IMR-90 (cell line): ENCODE measurements at regions not wholly inside any gene's neighbourhood (a gene's known extent, or its start where the extent isn't known, plus 50 kb on each side); places are given as distances from the start of the nearest gene placed in this dataset.

Experiments
- ATAC-seq: fragments of 200-7000 bp; cut with Tn5 transposase; 2 replicates; pipeline ENCODE4 v1.9.1; 2020; ENCODE audit warnings: low read depth, mild to moderate bottlenecking, moderate library complexity
- BruUV-seq: library from RNA; stranded (reverse); fragments of 400-500 nt; replicated peaks from 2 replicates; lab custom pipeline; 2021; lab: Mats Ljungman, UMichigan
- CTCF ChIA-PET: fragments of 300-600 bp; formaldehyde crosslinking; extraction: SDS; loops from one replicate; lab custom pipeline; 2021; ENCODE audit warnings: antibody characterized with exemption; lab: Yijun Ruan, JAX
- POLR2A ChIA-PET: fragments of 300-600 bp; sonication (Branson Sonifier 250); formaldehyde crosslinking; loops from one replicate; lab custom pipeline; 2022; ENCODE audit warnings: antibody characterized with exemption; ENCODE audit not compliant: unreplicated experiment; lab: Charles Lee
- DNase-seq: peaks from one replicate; pipeline ENCODE4 v3.0.0; 2013
- H2AFZ ChIP-seq: replicated peaks from 2 replicates; pipeline ENCODE3; 2013; ENCODE audit warnings: low read length, mild to moderate bottlenecking; ENCODE audit not compliant: poor library complexity
- H2AK5ac ChIP-seq: 2 replicates; pipeline ENCODE4 v1.6.1; 2013; ENCODE audit warnings: low read depth, low read length, inconsistent platforms
- H2AK9ac ChIP-seq: replicated peaks from 2 replicates; pipeline ENCODE3; 2013; ENCODE audit warnings: mild to moderate bottlenecking, low read depth, low read length, moderate library complexity; ENCODE audit not compliant: poor library complexity
- H2BK120ac ChIP-seq: 2 replicates; pipeline ENCODE4 v1.6.1; 2013; ENCODE audit warnings: low read depth, low read length, inconsistent platforms
- H2BK15ac ChIP-seq: 3 replicates; pipeline ENCODE4 v1.6.1; 2013; ENCODE audit warnings: low read depth, low read length, inconsistent platforms
- H2BK20ac ChIP-seq: 2 replicates; pipeline ENCODE4 v1.6.1; 2013; ENCODE audit warnings: low read depth, mild to moderate bottlenecking, inconsistent platforms, low read length, moderate library complexity
- H2BK5ac ChIP-seq: 2 replicates; pipeline ENCODE4 v1.6.1; 2013; ENCODE audit warnings: mild to moderate bottlenecking, low read depth, low read length, inconsistent platforms; ENCODE audit not compliant: poor library complexity, severe bottlenecking
- H3K14ac ChIP-seq: replicated peaks from 2 replicates; pipeline ENCODE4 v1.6.1; 2013; ENCODE audit warnings: low read depth, low read length, inconsistent platforms
- H3K18ac ChIP-seq: 2 replicates; pipeline ENCODE4 v1.6.1; 2013; ENCODE audit warnings: low read depth, low read length, control low read depth
- H3K23ac ChIP-seq: 2 replicates; pipeline ENCODE4 v1.6.1; 2013; ENCODE audit warnings: low read depth, low read length, inconsistent platforms
- H3K27ac ChIP-seq: 2 replicates; pipeline ENCODE4 v1.5.1; 2013; ENCODE audit warnings: mild to moderate bottlenecking, control low read depth, low read length; ENCODE audit not compliant: insufficient read depth
- H3K27me3 ChIP-seq: 2 replicates; pipeline ENCODE4 v1.6.1; 2013; ENCODE audit warnings: low read length; ENCODE audit not compliant: control insufficient read depth, insufficient read depth
- H3K36me3 ChIP-seq: 2 replicates; pipeline ENCODE4 v1.6.1; 2013; ENCODE audit warnings: low read length, mixed read lengths; ENCODE audit not compliant: control insufficient read depth, insufficient read depth
- H3K4ac ChIP-seq: 2 replicates; pipeline ENCODE4 v1.6.1; 2013; ENCODE audit warnings: low read depth, low read length, inconsistent platforms
- H3K4me1 ChIP-seq: 2 replicates; pipeline ENCODE4 v1.6.1; 2013; ENCODE audit warnings: low read length, mixed read lengths; ENCODE audit not compliant: control insufficient read depth, insufficient read depth
- H3K4me2 ChIP-seq: 2 replicates; pipeline ENCODE4 v1.6.1; 2013; ENCODE audit warnings: low read depth, mild to moderate bottlenecking, control low read depth, low read length, moderate library complexity
- H3K4me3 ChIP-seq: 2 replicates; pipeline ENCODE4 v1.5.1; 2013; ENCODE audit warnings: low read depth, mild to moderate bottlenecking, control low read depth, low read length, moderate library complexity; ENCODE audit not compliant: insufficient read depth
- H3K56ac ChIP-seq: 2 replicates; pipeline ENCODE4 v1.6.1; 2013; ENCODE audit warnings: low read length, inconsistent platforms; ENCODE audit not compliant: insufficient read depth; ENCODE audit errors: extremely low read depth
- H3K79me1 ChIP-seq, 2 experiments: 2 replicates each; pipeline ENCODE4 v1.6.1; 2013; ENCODE audit warnings: low read length in 2 of 2, inconsistent platforms in 1 of 2, low read depth in 1 of 2
- H3K9ac ChIP-seq: 2 replicates; pipeline ENCODE4 v1.6.1; 2013; ENCODE audit warnings: low read depth, low read length, control low read depth
- H3K9me1 ChIP-seq: 2 replicates; pipeline ENCODE4 v1.6.1; 2013; ENCODE audit warnings: low read length, inconsistent platforms; ENCODE audit not compliant: insufficient read depth
- H3K9me3 ChIP-seq: 2 replicates; pipeline ENCODE4 v1.6.1; 2013; ENCODE audit warnings: low read length; ENCODE audit not compliant: control insufficient read depth, insufficient read depth
- H4K20me1 ChIP-seq: 2 replicates; pipeline ENCODE4 v1.6.1; 2013; ENCODE audit warnings: low read length, inconsistent platforms; ENCODE audit not compliant: insufficient read depth
- H4K5ac ChIP-seq: 2 replicates; pipeline ENCODE4 v1.6.1; 2013; ENCODE audit warnings: mild to moderate bottlenecking, low read depth, low read length, control low read depth
- H4K8ac ChIP-seq, 2 experiments: 2 replicates each; pipeline ENCODE4 v1.6.1; 2013; ENCODE audit warnings: low read depth in 2 of 2, low read length in 2 of 2, control low read depth in 1 of 2, inconsistent platforms in 1 of 2
- H4K91ac ChIP-seq: 2 replicates; pipeline ENCODE4 v1.6.1; 2013; ENCODE audit warnings: low read depth, low read length, inconsistent platforms; ENCODE audit not compliant: insufficient read depth
- RAD21 ChIP-seq: IDR thresholded peaks from 2 replicates; pipeline ENCODE4 v1.6.1; 2012; ENCODE audit warnings: low read length, improper control_type of control experiment
- RFX5 ChIP-seq: IDR thresholded peaks from 2 replicates; pipeline ENCODE4 v1.8.0; 2012; ENCODE audit warnings: low read depth, mild to moderate bottlenecking, low read length, moderate library complexity
- SMC3 ChIP-seq: fragments of 150-350 bp; IDR thresholded peaks from 2 replicates; pipeline ENCODE4 v1.6.1; 2016; ENCODE audit warnings: low read depth, mild to moderate bottlenecking, antibody characterized with exemption, low read length, moderate library complexity
- WGBS, 2 experiments: methylation state at CpG; one replicate each; pipeline versions ENCODE4 v1.1.5 to v1.1.7; 2013; ENCODE audit warnings: missing lambda C conversion rate in 2 of 2; ENCODE audit not compliant: insufficient read length in 1 of 2; ENCODE audit errors: extremely low coverage in 2 of 2; 5-methylcytosine and 5-hydroxymethylcytosine counted together
- dilution Hi-C: fragments of 300-500 bp; cut with HindIII; formaldehyde crosslinking; loops from one replicate; pipeline ENCODE4 v1.14.3; 2018; ENCODE audit warnings: low sequenced_read_pairs; ENCODE audit not compliant: unreplicated experiment
- in situ Hi-C: fragments of 300-500 bp; cut with MboI; formaldehyde crosslinking; loops from 3 replicates; pipeline ENCODE4 v1.14.3; 2019; ENCODE audit warnings: low sequenced_read_pairs, inconsistent platforms, mixed read lengths
- intact Hi-C: fragments of 100-400 bp; cut with micrococcal nuclease; formaldehyde crosslinking; loops from 2 replicates; pipeline ENCODE4 v1.10.0; 2022
- TF ChIP-seq, protein P1 (sequence below): fragments of 150-350 bp; IDR thresholded peaks from 2 replicates; pipeline ENCODE4 v1.6.1; 2017; ENCODE audit warnings: mild to moderate bottlenecking, antibody characterized with exemption, low read length, low read depth
- TF ChIP-seq, protein P2 (sequence below): fragments of 150-350 bp; IDR thresholded peaks from 2 replicates; pipeline ENCODE4 v1.6.1; 2016; ENCODE audit warnings: low read depth, mild to moderate bottlenecking, low read length, moderate library complexity, borderline replicate concordance
- TF ChIP-seq, protein P3 (sequence below): conservative IDR thresholded peaks from 2 replicates; pipeline ENCODE4 v1.5.1; 2012; ENCODE audit warnings: mild to moderate bottlenecking, low read depth, low read length, improper control_type of control experiment

DNA sequence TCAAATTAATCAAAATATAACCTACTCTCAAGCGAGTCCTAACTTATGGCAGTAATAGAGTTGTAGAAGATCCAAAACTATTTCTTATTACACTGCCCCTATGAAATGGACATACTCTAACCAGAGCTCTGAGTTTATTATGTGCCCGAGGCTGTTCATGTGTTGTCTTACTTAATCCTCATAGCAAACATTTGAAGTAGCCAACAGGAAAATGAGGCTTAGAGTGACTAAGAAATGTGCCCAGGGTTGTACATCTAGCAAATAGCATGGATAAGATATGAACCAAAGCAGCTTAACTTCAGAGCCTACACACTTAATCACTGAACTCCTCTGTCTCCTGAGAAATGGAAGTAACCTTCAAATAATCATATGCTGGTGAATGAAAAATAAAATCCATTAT lies 1551.7 kb downstream of the MAT2B start:
- dilution Hi-C loops: no loop called here
- WGBS, 2 experiments: no CpG with 5 or more reads among the region's 2 CpGs
- no peak overlapping the region for H3K4me2 ChIP-seq

More for the DNA sequence above, 1551.7 kb downstream of the MAT2B start:
- Histone ChIP-seq H2BK20ac (no peak overlapping the region), H4K5ac (no peak overlapping the region), H3K4me1 (no peaks in the 10 kb centered on the region), H2AK5ac (no peak overlapping the region), H2BK15ac (no peak overlapping the region), H3K27ac (no peak overlapping the region), H4K8ac (no peak overlapping the region), H4K20me1 (no peaks in the 10 kb centered on the region), H3K23ac (no peak overlapping the region), H3K9me3 (0 out of 2 replicates have a peak, but pooled peaks cover 1% of the 10 kb centered on the region), H2AK9ac (no peak overlapping the region), H2BK120ac (no peak overlapping the region), H3K18ac (no peak overlapping the region), H2BK5ac (no peak overlapping the region), H3K9ac (no peak overlapping the region), H3K14ac (no peak overlapping the region), H3K27me3 (no peaks in the 10 kb centered on the region), H3K4ac (no peak overlapping the region), H3K79me1 (no peaks in the 10 kb centered on the region), H2AFZ (no peak overlapping the region), H3K9me1 (no peaks in the 10 kb centered on the region), H3K56ac (no peak overlapping the region), H3K4me3 (no peak overlapping the region), H4K91ac (no peak overlapping the region), H3K36me3 (no peaks in the 10 kb centered on the region)
- ChIA-PET POLR2A (no interaction called here), CTCF (no interaction called here)
- in situ Hi-C loops (no loop called here), intact Hi-C loops (no loop called here)
- no TSS peak for BruUV-seq
- DNase-seq (no peak), ATAC-seq (no peak)
- no peak for TF ChIP-seq RAD21
- TF ChIP-seq, protein P1, sequence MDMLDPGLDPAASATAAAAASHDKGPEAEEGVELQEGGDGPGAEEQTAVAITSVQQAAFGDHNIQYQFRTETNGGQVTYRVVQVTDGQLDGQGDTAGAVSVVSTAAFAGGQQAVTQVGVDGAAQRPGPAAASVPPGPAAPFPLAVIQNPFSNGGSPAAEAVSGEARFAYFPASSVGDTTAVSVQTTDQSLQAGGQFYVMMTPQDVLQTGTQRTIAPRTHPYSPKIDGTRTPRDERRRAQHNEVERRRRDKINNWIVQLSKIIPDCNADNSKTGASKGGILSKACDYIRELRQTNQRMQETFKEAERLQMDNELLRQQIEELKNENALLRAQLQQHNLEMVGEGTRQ: no peak
- no peak for TF ChIP-seq SMC3
- no peak for TF ChIP-seq RFX5
- TF ChIP-seq, protein P2, sequence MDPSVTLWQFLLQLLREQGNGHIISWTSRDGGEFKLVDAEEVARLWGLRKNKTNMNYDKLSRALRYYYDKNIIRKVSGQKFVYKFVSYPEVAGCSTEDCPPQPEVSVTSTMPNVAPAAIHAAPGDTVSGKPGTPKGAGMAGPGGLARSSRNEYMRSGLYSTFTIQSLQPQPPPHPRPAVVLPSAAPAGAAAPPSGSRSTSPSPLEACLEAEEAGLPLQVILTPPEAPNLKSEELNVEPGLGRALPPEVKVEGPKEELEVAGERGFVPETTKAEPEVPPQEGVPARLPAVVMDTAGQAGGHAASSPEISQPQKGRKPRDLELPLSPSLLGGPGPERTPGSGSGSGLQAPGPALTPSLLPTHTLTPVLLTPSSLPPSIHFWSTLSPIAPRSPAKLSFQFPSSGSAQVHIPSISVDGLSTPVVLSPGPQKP: no peak
- TF ChIP-seq, protein P3, sequence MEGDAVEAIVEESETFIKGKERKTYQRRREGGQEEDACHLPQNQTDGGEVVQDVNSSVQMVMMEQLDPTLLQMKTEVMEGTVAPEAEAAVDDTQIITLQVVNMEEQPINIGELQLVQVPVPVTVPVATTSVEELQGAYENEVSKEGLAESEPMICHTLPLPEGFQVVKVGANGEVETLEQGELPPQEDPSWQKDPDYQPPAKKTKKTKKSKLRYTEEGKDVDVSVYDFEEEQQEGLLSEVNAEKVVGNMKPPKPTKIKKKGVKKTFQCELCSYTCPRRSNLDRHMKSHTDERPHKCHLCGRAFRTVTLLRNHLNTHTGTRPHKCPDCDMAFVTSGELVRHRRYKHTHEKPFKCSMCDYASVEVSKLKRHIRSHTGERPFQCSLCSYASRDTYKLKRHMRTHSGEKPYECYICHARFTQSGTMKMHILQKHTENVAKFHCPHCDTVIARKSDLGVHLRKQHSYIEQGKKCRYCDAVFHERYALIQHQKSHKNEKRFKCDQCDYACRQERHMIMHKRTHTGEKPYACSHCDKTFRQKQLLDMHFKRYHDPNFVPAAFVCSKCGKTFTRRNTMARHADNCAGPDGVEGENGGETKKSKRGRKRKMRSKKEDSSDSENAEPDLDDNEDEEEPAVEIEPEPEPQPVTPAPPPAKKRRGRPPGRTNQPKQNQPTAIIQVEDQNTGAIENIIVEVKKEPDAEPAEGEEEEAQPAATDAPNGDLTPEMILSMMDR: no peak
